SK-N-MC (cell line): ENCODE measurements at regions not wholly inside any gene's neighbourhood (a gene's known extent, or its start where the extent isn't known, plus 50 kb on each side); places are given as distances from the start of the nearest gene placed in this dataset.
"Not testable (repeated sequence)": the region's sequence is repeated elsewhere in the genome, so short reads cannot be mapped to it uniquely, and the experiment has no call there.

Source experiments
- DNase-seq: peaks from one replicate; pipeline ENCODE4 v3.0.0-alpha.2; 2011; ENCODE audit warnings: low read depth, low spot score
- H3K27ac ChIP-seq: fragments of 200-600 bp; sonication (generic); 2 replicates; pipeline ENCODE4 v1.5.1; 2016; ENCODE audit warnings: mixed run types
- H3K36me3 ChIP-seq: fragments of 200-600 bp; sonication (generic); 2 replicates; pipeline ENCODE4 v1.6.1; 2017; ENCODE audit warnings: antibody characterized with exemption, low read length, mixed read lengths; ENCODE audit not compliant: insufficient read depth
- H3K4me3 ChIP-seq: fragments of 200-600 bp; sonication (generic); 2 replicates; pipeline ENCODE4 v1.5.1; 2016
- H3K9ac ChIP-seq: fragments of 200-600 bp; sonication (generic); 2 replicates; pipeline ENCODE4 v1.8.0; 2017; ENCODE audit warnings: mixed run types, mixed read lengths; ENCODE audit not compliant: insufficient read length
- H3K9me3 ChIP-seq: fragments of 200-600 bp; sonication (generic); 2 replicates; pipeline ENCODE4 v1.6.1; 2017; ENCODE audit warnings: low read depth, mild to moderate bottlenecking, antibody characterized with exemption, low read length, moderate library complexity, mixed read lengths
- EZH2 ChIP-seq: fragments of 200-600 bp; sonication (generic); IDR thresholded peaks from one replicate; pipeline ENCODE4 v1.6.1; 2017; ENCODE audit warnings: antibody characterized with exemption
- FOXP2 ChIP-seq: optimal IDR thresholded peaks from 2 replicates; pipeline ENCODE3; 2011; ENCODE audit warnings: mild to moderate bottlenecking, moderate library complexity; ENCODE audit not compliant: insufficient read depth; ENCODE audit errors: extremely low read length, control extremely low read depth
- POLR2AphosphoS5 ChIP-seq: IDR thresholded peaks from 2 replicates; pipeline ENCODE4 v1.6.1; 2012; ENCODE audit warnings: mild to moderate bottlenecking, low read depth, low read length, borderline replicate concordance

DNA sequence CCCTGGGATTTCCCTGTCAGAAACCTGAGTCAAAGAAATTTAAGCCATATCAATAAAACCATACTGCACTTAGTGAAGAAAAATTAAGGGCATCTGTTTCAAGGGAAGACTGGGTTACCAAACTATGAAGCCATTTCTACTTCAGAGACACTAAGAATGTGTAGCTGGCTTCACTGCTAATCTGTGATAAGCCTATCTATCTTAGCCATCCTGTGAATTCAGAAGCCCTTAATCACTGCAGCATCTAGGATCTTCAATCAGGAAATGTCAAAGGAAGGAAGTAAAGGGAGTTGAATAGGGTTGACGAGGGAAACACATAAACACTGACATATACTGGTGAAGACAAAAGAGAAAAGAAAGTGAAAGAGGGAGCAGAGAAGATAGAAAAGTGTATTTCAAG lies 777.6 kb upstream of the DIAPH2 start:
- no peaks in the 10 kb centered on the region for H3K9me3 ChIP-seq
- no peak overlapping the region for H3K4me3 ChIP-seq
- no peak for TF ChIP-seq FOXP2
- no peak for TF ChIP-seq POLR2AphosphoS5
- no peak for TF ChIP-seq EZH2
- DNase-seq, result no peak
- H3K27ac ChIP-seq, result no peak overlapping the region
- H3K9ac ChIP-seq, result no peak overlapping the region
- no peaks in the 10 kb centered on the region for H3K36me3 ChIP-seq

DNA sequence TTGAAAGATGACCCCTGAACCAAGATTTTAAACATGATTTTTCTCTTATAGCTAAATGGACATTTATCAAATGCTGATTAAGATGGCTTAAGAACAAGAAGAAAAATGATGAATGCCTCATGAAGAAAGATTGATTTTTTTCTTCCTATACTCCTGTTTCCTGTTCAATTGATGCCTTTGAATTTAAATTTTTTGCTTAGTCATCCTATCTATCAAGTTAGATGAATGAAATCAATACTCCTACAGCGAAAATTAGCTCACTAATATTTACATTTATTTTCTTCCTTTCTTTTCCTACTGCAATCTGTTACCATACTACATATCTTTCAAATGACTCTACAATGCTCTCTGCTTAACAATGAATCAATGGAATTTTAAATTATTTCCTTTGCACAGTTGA lies 773.6 kb upstream of the DIAPH2 start:
- Histone ChIP-seq H3K36me3 (no peaks in the 10 kb centered on the region), H3K4me3 (no peak overlapping the region), H3K9me3 (no peaks in the 10 kb centered on the region), H3K9ac (no peak overlapping the region), H3K27ac (no peak overlapping the region)
- no peak for TF ChIP-seq FOXP2
- no peak for TF ChIP-seq EZH2
- no peak for TF ChIP-seq POLR2AphosphoS5
- DNase-seq, result no peak

GRCh38 chrX:95919605-95920004 lies 765.0 kb upstream of the DIAPH2 start:
- no peak overlapping the region for H3K9ac ChIP-seq
- no peaks in the 10 kb centered on the region for H3K36me3 ChIP-seq
- no peak for DNase-seq
- H3K4me3 ChIP-seq, result no peak overlapping the region
- H3K9me3 ChIP-seq, result no peaks in the 10 kb centered on the region
- no peak for TF ChIP-seq FOXP2
- TF ChIP-seq POLR2AphosphoS5, result no peak
- no peak for TF ChIP-seq EZH2
- H3K27ac ChIP-seq, result no peak overlapping the region

- H3K36me3 ChIP-seq, result no peaks in the 10 kb centered on the region
- no peak for TF ChIP-seq EZH2
- no peak for TF ChIP-seq FOXP2
- no peaks in the 10 kb centered on the region for H3K9me3 ChIP-seq
- DNase-seq, result no peak
- no peak overlapping the region for H3K27ac ChIP-seq
- no peak overlapping the region for H3K4me3 ChIP-seq
- no peak overlapping the region for H3K9ac ChIP-seq
Measured at GRCh38 chrX:95945528-95945927, 739.1 kb upstream of the DIAPH2 start.

- no peaks in the 10 kb centered on the region for H3K9me3 ChIP-seq
Measured at GRCh38 chrX:95949588-95949987, 735.1 kb upstream of the DIAPH2 start.

GRCh38 chrX:95950679-95951078 lies 734.0 kb upstream of the DIAPH2 start:
- DNase-seq, result no peak
- no peak overlapping the region for H3K27ac ChIP-seq
- no peak for TF ChIP-seq EZH2
- no peak for TF ChIP-seq FOXP2
- no peak for TF ChIP-seq POLR2AphosphoS5
- no peak overlapping the region for H3K4me3 ChIP-seq
- H3K9ac ChIP-seq, result no peak overlapping the region
- no peaks in the 10 kb centered on the region for H3K9me3 ChIP-seq
- no peaks in the 10 kb centered on the region for H3K36me3 ChIP-seq

More at GRCh38 chrX:95949588-95949987, 735.1 kb upstream of the DIAPH2 start:
- no peak overlapping the region for H3K27ac ChIP-seq
- no peak for DNase-seq
- no peak overlapping the region for H3K4me3 ChIP-seq
- no peaks in the 10 kb centered on the region for H3K36me3 ChIP-seq
- no peak overlapping the region for H3K9ac ChIP-seq
- no peak for TF ChIP-seq POLR2AphosphoS5
- no peak for TF ChIP-seq FOXP2
- TF ChIP-seq EZH2, result no peak

GRCh38 chrX:95953564-95953963 lies 731.1 kb upstream of the DIAPH2 start:
- Histone ChIP-seq H3K9ac (no peak overlapping the region), H3K27ac (no peak overlapping the region), H3K36me3 (no peaks in the 10 kb centered on the region), H3K9me3 (no peaks in the 10 kb centered on the region), H3K4me3 (no peak overlapping the region)
- DNase-seq, result no peak
- TF ChIP-seq FOXP2 (no peak), EZH2 (no peak), POLR2AphosphoS5 (no peak)

DNA sequence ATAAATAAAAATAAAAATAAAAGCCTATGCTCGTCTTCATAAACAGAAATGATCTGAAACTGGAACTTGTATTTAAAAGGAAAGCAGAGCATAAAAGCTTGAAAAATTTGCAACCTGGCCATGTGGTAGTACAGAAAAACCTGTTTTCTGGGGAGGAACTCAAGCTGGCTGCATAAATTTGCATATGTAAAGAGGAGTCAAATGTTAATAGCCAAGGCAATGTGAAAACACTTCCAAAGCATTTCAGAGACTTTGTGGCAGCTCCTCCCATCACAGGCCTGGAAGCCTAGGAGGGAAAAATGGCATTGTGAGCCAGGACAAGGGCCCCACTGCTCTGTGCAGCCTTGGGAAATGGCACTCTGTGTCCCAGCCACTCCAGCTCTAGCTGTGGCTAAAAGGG lies 727.9 kb upstream of the DIAPH2 start:
- DNase-seq, result no peak
- Histone ChIP-seq H3K4me3 (no peak overlapping the region), H3K9ac (no peak overlapping the region), H3K9me3 (no peaks in the 10 kb centered on the region), H3K27ac (no peak overlapping the region), H3K36me3 (no peaks in the 10 kb centered on the region)
- TF ChIP-seq FOXP2 (no peak), EZH2 (no peak), POLR2AphosphoS5 (no peak)

DNA sequence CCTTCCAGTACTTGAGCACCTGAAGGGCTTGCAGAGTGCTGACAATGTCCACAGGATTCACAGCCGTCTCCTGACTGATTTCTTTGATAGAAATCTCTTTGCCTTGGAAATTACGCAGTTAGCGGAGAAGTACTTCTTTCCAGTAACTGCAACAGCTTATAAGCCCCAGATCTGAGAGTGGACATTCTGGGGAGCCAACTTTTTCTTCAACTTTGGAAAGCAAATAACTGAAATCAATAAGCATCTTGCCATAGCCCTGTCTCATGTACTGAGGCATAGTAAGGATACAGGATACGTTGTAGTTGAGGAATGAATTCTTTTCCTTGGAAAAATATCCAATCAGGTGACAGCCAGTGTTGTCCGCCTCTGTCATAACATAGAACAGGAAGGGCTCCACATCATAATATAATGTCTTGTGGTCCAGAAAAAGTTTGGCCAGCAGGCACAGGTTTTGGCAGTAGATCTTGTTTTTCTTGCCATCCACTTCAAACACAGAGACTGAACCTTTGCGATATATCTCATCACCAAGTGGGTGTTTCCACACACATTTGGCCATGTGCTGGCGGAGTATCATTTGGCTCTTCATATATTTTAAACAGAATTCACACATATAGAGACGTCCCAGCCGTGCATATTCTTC lies 711.1 kb upstream of the DIAPH2 start:
- not testable (repeated sequence) for H3K36me3 ChIP-seq, H3K9me3 ChIP-seq, H3K4me3 ChIP-seq, H3K9ac ChIP-seq, H3K27ac ChIP-seq, DNase-seq
